GM19395 (cell line): ENCODE measurements at regions not wholly inside any gene's neighbourhood (a gene's known extent, or its start where the extent isn't known, plus 50 kb on each side); places are given as distances from the start of the nearest gene placed in this dataset.
"Not testable (repeated sequence)": the region's sequence is repeated elsewhere in the genome, so short reads cannot be mapped to it uniquely, and the experiment has no call there.

Experiments used
- ATAC-seq: cut with Tn5 transposase; IDR thresholded peaks from one replicate; pipeline ENCODE4 v1.9.1; 2021; ENCODE audit warnings: mild to moderate bottlenecking, moderate library complexity; ENCODE audit not compliant: unreplicated experiment

- no peak for ATAC-seq
These were observed 235.2 kb downstream of the SIM1 start for GRCh38 chr6:100229512-100229911.

GRCh38 chr6:100228834-100229441 is 234.9 kb upstream of the MCHR2 start:
- peak; percentile 99 for ATAC-seq

- peak; percentile 23 for ATAC-seq
These were observed 234.4 kb upstream of the MCHR2 start for GRCh38 chr6:100228437-100228833.

- no peak for ATAC-seq
These were observed 232.8 kb upstream of the MCHR2 start for GRCh38 chr6:100226811-100227210.

- ATAC-seq, result not testable (repeated sequence)
These were observed 229.9 kb upstream of the MCHR2 start for GRCh38 chr6:100223952-100224351.

- ATAC-seq, result no peak
These were observed 226.5 kb upstream of the MCHR2 start for GRCh38 chr6:100220543-100220942.

- no peak for ATAC-seq
These were observed 223.4 kb upstream of the MCHR2 start for GRCh38 chr6:100217225-100218012.

GRCh38 chr6:100216760-100217159 is 222.7 kb upstream of the MCHR2 start:
- ATAC-seq, result no peak

- no peak for ATAC-seq
These were observed 218.1 kb upstream of the MCHR2 start for GRCh38 chr6:100212131-100212530.

- ATAC-seq, result no peak
These were observed 216.4 kb upstream of the MCHR2 start for GRCh38 chr6:100210137-100211117.

- ATAC-seq, result no peak
These were observed 215.5 kb upstream of the MCHR2 start for GRCh38 chr6:100209323-100210136.

GRCh38 chr6:100203400-100203799 is 209.4 kb upstream of the MCHR2 start:
- ATAC-seq, result no peak

GRCh38 chr6:100202417-100203194 is 208.6 kb upstream of the MCHR2 start:
- no peak for ATAC-seq

GRCh38 chr6:100196214-100196982 is 202.4 kb upstream of the MCHR2 start:
- ATAC-seq, result not testable (repeated sequence)

- ATAC-seq, result not testable (repeated sequence)
These were observed 201.2 kb upstream of the MCHR2 start for GRCh38 chr6:100195244-100195643.

GRCh38 chr6:100194535-100194934 is 200.5 kb upstream of the MCHR2 start:
- ATAC-seq, result no peak

GRCh38 chr6:100188754-100189153 is 194.7 kb upstream of the MCHR2 start:
- no peak for ATAC-seq

- no peak for ATAC-seq
These were observed 192.5 kb upstream of the MCHR2 start for GRCh38 chr6:100186552-100186951.

GRCh38 chr6:100185615-100186014 is 191.6 kb upstream of the MCHR2 start:
- peak; percentile 79 for ATAC-seq
